PC-3 (cell line): ENCODE measurements at regions not wholly inside any gene's neighbourhood (a gene's known extent, or its start where the extent isn't known, plus 50 kb on each side); places are given as distances from the start of the nearest gene placed in this dataset.

Experiments used
- ATAC-seq: fragments of 200-7000 bp; cut with Tn5 transposase; 2 replicates; pipeline ENCODE4 v1.9.1; 2020; ENCODE audit warnings: mild to moderate bottlenecking, moderate library complexity
- BruUV-seq: library from RNA; stranded (reverse); fragments of 400-500 nt; replicated peaks from 2 replicates; lab custom pipeline; 2021; lab: Mats Ljungman, UMichigan
- CTCF ChIA-PET: fragments of 300-600 bp; sonication (Branson Sonifier 250); formaldehyde crosslinking; loops from one replicate; lab custom pipeline; 2022; ENCODE audit warnings: antibody characterized with exemption; lab: Charles Lee
- POLR2A ChIA-PET: fragments of 300-600 bp; sonication (Branson Sonifier 250); formaldehyde crosslinking; loops from one replicate; lab custom pipeline; 2022; ENCODE audit warnings: antibody characterized with exemption; ENCODE audit not compliant: unreplicated experiment; lab: Charles Lee
- DNase-seq: peaks from one replicate; pipeline ENCODE4 v3.0.0-alpha.2; 2015
- H2AFZ ChIP-seq: fragments of 300-600 bp; sonication (generic); 2 replicates; pipeline ENCODE4 v1.6.0; 2016; ENCODE audit warnings: antibody characterized with exemption, low read length
- H3F3A ChIP-seq: fragments of 300-600 bp; sonication (generic); one replicate; pipeline ENCODE4 v1.6.0; 2017; ENCODE audit warnings: antibody characterized with exemption, low read length, control low read depth, mild to moderate bottlenecking; ENCODE audit not compliant: unreplicated experiment
- H3K27ac ChIP-seq: fragments of 300-600 bp; sonication (generic); 2 replicates; pipeline ENCODE4 v1.5.1; 2016; ENCODE audit warnings: mild to moderate bottlenecking, low read length
- H3K27me3 ChIP-seq: fragments of 300-600 bp; sonication (generic); 2 replicates; pipeline ENCODE4 v1.6.1; 2016; ENCODE audit warnings: low read length, mixed read lengths
- H3K36me3 ChIP-seq: fragments of 300-600 bp; sonication (generic); 2 replicates; pipeline ENCODE4 v1.6.1; 2016; ENCODE audit warnings: low read depth, mixed run types, low read length, mixed read lengths
- H3K4me1 ChIP-seq: fragments of 300-600 bp; sonication (generic); 2 replicates; pipeline ENCODE4 v1.5.1; 2016; ENCODE audit warnings: low read length; ENCODE audit not compliant: insufficient read depth
- H3K4me2 ChIP-seq: fragments of 300-600 bp; sonication (generic); 2 replicates; pipeline ENCODE4 v1.6.0; 2016; ENCODE audit warnings: low read length
- H3K4me3 ChIP-seq: fragments of 300-600 bp; sonication (generic); 2 replicates; pipeline ENCODE4 v1.5.1; 2016; ENCODE audit warnings: mild to moderate bottlenecking, low read length, mixed read lengths
- H3K79me2 ChIP-seq: fragments of 300-600 bp; sonication (generic); 2 replicates; pipeline ENCODE4 v1.6.1; 2017; ENCODE audit warnings: low read length, mixed read lengths
- H3K9ac ChIP-seq: fragments of 300-600 bp; sonication (generic); 2 replicates; pipeline ENCODE4 v1.6.0; 2016; ENCODE audit warnings: mild to moderate bottlenecking, low read length
- H3K9me2 ChIP-seq: fragments of 300-600 bp; sonication (generic); replicated peaks from 2 replicates; pipeline ENCODE4 v1.6.1; 2016; ENCODE audit warnings: mixed run types, low read length, mixed read lengths
- H3K9me3 ChIP-seq: fragments of 300-600 bp; sonication (generic); 2 replicates; pipeline ENCODE4 v1.6.1; 2016; ENCODE audit warnings: low read length, mixed read lengths
- H4K20me1 ChIP-seq: fragments of 300-600 bp; sonication (generic); 2 replicates; pipeline ENCODE4 v1.6.1; 2016; ENCODE audit warnings: low read length, mixed read lengths
- CTCF ChIP-seq: fragments of 300-600 bp; sonication (generic); conservative IDR thresholded peaks from 2 replicates; pipeline ENCODE4 v1.5.1; 2017; ENCODE audit warnings: antibody characterized with exemption, low read depth, mild to moderate bottlenecking, low read length
- EZH2 ChIP-seq: fragments of 300-600 bp; sonication (generic); IDR thresholded peaks from one replicate; pipeline ENCODE4 v1.6.1; 2017; ENCODE audit warnings: antibody characterized with exemption, mild to moderate bottlenecking, low read length; ENCODE audit not compliant: unreplicated experiment
- EZH2phosphoT487 ChIP-seq: fragments of 300-600 bp; sonication (generic); IDR thresholded peaks from 2 replicates; pipeline ENCODE4 v1.6.1; 2018; ENCODE audit warnings: mild to moderate bottlenecking, antibody characterized with exemption, low read length, borderline replicate concordance
- intact Hi-C: fragments of 100-400 bp; cut with micrococcal nuclease; formaldehyde crosslinking; loops from 2 replicates; pipeline ENCODE4 v1.9.0; 2023

GRCh38 chr2:41907771-41908207 is 140.0 kb upstream of the PKDCC start:
- Histone ChIP-seq H3K4me2 (peak overlapping the region; percentile 33; the same call in 1 of the 2 replicates), H2AFZ (no peak overlapping the region), H3K4me1 (peaks cover 19% of the 10 kb centered on the region), H3K79me2 (no peaks in the 10 kb centered on the region), H4K20me1 (no peaks in the 10 kb centered on the region), H3K9me2 (no peaks in the 10 kb centered on the region), H3K4me3 (no peak overlapping the region), H3K9ac (no peak overlapping the region), H3K27me3 (no peaks in the 10 kb centered on the region), H3K9me3 (no peaks in the 10 kb centered on the region), H3F3A (no peaks in the 10 kb centered on the region), H3K36me3 (no peaks in the 10 kb centered on the region), H3K27ac (no peak overlapping the region)
- peak; percentile 57 for DNase-seq
- no TSS peak for BruUV-seq
- ChIA-PET POLR2A (no interaction called here), CTCF (no interaction called here)
- no peak for TF ChIP-seq EZH2phosphoT487
- TF ChIP-seq EZH2: no peak
- TF ChIP-seq CTCF: no peak
- ATAC-seq: peak; percentile 63
- intact Hi-C loops: no loop called here

GRCh38 chr2:41908349-41908748 is 139.5 kb upstream of the PKDCC start:
- no peak for TF ChIP-seq EZH2phosphoT487
- no peak for TF ChIP-seq CTCF
- TF ChIP-seq EZH2: no peak
- ATAC-seq (no peak), DNase-seq (no peak)
- Histone ChIP-seq H3F3A (no peaks in the 10 kb centered on the region), H3K27ac (no peak overlapping the region), H3K4me1 (peaks cover 19% of the 10 kb centered on the region), H2AFZ (no peak overlapping the region), H3K79me2 (no peaks in the 10 kb centered on the region), H3K4me3 (no peak overlapping the region), H3K9ac (no peak overlapping the region), H3K4me2 (peak overlapping the region; percentile 33; the same call in 1 of the 2 replicates), H3K27me3 (no peaks in the 10 kb centered on the region), H3K36me3 (no peaks in the 10 kb centered on the region), H3K9me3 (no peaks in the 10 kb centered on the region), H4K20me1 (no peaks in the 10 kb centered on the region), H3K9me2 (no peaks in the 10 kb centered on the region)
- BruUV-seq: no TSS peak
- POLR2A ChIA-PET: no interaction called here
- CTCF ChIA-PET: no interaction called here
- intact Hi-C loops: no loop called here

- Histone ChIP-seq H2AFZ (no peak overlapping the region), H3K4me2 (no peak overlapping the region), H3K9me3 (no peaks in the 10 kb centered on the region), H3K4me1 (peaks cover 19% of the 10 kb centered on the region), H3K4me3 (no peak overlapping the region), H3K9me2 (no peaks in the 10 kb centered on the region), H3K27ac (no peak overlapping the region), H3K36me3 (no peaks in the 10 kb centered on the region), H3F3A (no peaks in the 10 kb centered on the region), H3K9ac (no peak overlapping the region), H4K20me1 (no peaks in the 10 kb centered on the region), H3K79me2 (no peaks in the 10 kb centered on the region), H3K27me3 (no peaks in the 10 kb centered on the region)
- no peak for DNase-seq
- ChIA-PET CTCF (no interaction called here), POLR2A (no interaction called here)
- no peak for TF ChIP-seq EZH2phosphoT487
- no peak for ATAC-seq
- intact Hi-C loops: no loop called here
- no TSS peak for BruUV-seq
Observed at GRCh38 chr2:41909584-41909983, 138.2 kb upstream of the PKDCC start.
